HG03135 (cell line): ENCODE measurements at regions not wholly inside any gene's neighbourhood (a gene's known extent, or its start where the extent isn't known, plus 50 kb on each side); places are given as distances from the start of the nearest gene placed in this dataset.

ENCODE experiments used
- ATAC-seq: cut with Tn5 transposase; IDR thresholded peaks from one replicate; pipeline ENCODE4 v1.9.1; 2021; ENCODE audit warnings: mild to moderate bottlenecking, moderate library complexity; ENCODE audit not compliant: unreplicated experiment

DNA sequence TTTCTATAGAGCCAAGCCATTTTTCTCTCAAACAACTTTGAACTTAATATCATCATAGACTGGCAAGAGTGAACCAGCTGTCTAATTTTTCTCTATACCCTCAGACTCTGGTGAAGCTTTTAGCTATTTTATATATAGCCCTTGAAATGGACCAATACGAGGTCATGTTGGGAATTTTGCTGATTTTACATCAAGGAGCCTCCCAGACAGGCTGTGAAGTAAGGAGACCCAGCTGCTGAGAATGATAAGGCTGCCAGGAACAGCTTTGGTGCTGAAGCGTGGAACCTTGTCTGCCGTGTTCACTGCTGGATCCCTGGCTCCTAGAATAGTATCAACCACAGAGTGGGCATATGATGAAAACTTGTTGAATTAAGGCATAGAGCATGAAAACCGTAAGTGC is 326.2 kb upstream of the NAV3 start:
- ATAC-seq, result no peak

DNA sequence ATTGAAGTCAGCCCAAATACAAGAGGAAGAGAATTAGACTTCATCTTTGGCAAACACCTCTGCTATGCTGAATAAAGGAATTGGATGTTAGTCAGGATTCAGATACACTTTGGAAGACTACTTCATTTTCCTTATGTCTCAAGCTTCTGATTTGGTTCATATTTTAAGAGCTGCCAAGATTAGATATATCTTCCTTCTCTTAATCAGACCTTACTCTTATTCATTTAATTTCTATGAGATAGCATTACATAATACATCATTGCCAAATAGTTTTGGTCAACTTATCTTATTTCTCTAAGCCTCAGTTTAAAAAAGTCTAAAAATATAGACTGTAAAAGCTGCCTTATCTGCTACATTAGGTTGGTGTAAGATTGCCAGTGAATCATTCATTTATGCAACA is 330.6 kb upstream of the NAV3 start:
- no peak for ATAC-seq

DNA sequence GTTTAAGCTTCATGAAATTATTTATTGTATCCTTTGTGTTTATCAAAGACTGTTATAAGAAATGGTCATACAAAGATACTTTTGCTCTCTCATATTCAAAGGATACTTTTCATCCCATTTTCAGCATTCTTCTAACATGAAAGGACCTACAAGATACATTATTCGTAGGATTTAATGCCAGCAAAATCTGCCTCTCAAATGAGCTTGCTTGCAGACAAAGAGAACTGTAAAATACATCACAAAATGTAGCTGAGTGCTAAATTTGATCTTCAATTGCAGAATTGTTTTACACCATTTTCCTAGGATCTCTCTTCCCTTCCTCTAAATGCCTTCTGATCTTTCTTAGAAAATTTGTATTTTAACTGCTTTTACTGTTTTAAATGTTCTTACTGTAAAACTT is 333.0 kb upstream of the NAV3 start:
- no peak for ATAC-seq

DNA sequence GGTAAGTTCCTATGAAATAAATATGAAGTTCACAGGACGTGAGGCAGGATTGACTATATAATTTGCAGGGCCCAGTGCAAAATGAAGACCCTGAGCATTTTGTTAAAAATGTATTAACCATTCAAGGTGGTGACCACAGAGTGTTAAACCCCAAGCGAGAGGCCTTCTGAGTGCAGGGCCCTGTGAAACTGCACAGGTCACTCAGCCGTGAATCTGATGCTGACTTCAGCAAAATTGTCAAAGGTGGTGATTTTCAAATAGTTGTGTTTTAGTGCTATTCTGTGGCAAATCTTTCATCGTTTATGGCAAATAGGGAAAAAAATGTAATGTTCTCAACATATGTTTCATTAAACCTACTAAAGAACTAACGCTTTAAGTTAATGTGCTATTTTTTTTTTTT is 334.0 kb upstream of the NAV3 start:
- no peak for ATAC-seq

DNA sequence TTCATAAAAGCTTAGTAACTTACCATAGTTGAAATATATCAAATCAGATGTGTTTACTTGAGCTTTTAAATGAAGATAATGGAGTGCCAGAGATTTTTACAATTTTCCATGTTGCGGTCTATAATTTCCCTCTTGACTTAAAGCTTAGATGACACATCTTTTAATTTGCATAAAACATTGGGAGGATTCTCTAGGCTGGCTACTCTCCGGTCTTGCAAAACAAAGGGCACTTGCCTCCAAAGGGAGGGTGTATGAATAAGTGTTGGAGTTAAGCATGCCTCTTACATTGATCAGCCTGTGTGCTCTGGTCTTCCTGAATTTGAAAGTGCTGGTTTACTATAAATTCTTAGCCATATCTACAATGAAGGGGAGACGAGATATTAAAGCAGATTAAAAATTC is 336.4 kb upstream of the NAV3 start:
- ATAC-seq, result no peak

DNA sequence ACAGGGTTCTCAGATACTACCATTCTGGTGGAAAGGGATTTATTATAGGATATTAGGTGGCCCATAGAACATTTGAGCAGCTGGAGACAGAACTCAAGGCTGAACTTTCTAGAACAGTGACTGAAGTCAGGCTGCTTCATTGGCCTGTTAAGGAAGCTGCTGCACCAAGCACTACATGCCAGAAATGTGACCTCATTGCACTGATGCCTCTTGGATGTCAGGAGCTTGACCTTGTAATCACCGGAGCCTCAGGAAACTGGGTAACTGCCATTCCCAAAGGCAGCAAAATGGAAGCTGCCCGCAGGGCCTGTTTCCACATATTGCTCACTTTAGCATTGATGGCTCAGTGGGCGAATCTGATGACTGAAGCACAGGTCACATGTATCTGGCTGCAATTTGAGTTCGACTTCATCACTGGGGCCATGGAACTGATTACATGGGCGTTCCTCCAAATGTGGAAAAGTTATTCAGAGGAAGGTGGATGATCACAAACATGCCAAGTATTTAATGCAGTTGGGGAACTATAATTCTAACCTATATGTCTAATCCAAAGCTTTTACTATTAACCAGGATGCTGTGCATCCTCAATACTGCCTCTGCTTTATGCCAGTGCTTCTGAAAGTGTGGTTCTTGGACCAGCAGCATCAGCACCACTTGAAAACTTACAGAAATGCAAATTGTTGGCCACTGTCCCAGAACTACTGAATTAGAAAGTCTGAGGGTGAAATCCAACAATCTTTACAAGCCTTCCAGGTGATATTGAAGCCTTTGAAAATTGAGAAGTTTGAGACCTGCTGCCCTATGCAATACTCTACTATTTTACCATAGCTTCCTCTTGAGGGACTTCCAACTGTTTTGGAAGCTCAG is 337.2 kb upstream of the NAV3 start:
- no peak for ATAC-seq

DNA sequence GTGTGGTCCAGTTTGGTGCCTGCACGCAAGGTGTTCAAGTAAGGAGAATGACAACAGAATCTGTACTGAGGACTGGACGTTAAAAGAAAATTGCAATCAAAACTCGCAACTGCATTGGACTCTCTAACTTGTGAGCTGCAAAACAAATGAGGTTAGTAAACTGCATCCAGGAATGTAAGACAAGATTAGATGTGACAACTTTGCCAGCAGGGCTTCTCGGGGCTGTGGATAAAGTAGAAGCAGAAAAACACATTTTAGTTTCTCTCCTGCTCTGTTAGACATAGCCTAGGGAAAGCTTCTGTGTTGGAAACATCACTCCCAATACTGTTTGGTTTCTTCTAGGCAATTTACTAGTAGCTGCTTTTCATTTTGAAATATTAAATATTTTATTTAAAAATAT is 338.2 kb upstream of the NAV3 start:
- no peak for ATAC-seq

DNA sequence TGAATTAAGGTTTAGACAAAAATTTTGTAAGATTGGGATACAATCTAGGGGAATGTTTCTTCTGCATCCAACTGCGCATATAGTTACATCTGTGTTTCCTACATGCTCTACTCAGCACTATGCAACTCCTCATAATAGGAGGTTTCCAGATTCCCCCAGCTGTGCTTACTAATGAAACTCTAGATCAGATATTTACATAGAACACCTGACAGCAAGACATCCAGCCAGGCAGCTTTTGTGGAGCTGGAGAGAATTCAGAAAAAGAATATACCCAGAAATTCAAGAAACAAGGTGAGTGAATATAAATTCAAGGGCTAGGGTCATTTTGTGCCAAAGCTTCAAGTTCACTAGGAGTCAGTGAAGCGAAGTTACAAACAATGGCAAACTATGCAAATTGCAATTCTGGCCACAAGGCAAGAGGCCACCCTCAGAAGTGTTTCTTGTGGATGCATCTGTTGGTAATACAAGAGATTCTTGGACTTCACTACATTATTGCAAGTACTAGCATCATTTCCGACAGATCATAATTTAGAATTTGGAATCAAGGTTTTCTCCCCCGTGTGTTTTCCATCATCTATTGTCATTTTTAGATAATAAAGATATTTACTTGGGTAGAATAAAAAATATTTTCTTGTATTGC is 341.2 kb upstream of the NAV3 start:
- no peak for ATAC-seq

DNA sequence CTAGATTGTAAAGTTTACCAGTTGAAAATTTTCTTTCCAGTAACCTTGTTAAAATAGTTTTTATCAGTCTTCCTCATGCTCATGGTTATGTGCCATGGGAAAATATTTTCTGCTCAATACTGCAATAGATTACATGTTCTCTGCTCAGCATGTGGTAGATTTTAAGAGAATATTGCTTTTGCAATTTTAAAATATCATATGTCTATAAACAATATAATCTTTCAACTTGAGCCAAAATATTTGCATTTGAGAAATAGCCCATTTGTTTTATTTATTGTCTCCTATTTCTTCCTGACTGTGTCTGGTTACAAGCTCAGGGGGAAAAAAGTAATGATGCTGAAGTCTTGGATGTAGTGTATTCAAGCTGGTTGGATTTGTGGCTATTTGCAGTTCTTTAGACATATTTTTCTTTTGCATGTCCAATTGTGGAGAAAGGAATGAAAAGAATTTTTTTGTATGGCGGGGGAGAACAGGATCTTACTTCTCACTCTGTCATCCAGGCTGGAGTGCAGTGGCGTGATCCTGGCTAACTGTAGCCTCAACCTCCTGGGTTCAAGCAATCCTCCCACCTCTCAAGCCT is 342.6 kb upstream of the NAV3 start:
- ATAC-seq, result no peak

DNA sequence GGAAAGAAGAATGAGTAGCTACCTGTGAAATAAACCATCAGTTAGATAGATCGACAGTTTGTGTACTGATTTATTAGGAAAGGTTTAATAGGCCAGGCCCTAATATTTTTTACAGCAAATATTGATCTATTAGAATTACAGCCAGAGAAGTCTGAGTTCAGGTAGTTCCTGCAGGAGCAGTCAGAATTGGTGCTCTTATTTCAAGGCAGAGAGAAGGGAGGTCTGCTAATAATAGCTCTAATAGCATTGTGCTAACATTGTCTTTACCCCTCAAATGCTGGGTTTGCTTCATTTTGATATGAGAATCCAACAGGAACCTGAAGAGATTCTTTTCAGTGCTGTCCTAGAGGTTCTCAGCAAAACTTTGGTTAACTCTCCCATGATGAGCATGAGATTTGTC is 343.8 kb upstream of the NAV3 start:
- ATAC-seq, result no peak

DNA sequence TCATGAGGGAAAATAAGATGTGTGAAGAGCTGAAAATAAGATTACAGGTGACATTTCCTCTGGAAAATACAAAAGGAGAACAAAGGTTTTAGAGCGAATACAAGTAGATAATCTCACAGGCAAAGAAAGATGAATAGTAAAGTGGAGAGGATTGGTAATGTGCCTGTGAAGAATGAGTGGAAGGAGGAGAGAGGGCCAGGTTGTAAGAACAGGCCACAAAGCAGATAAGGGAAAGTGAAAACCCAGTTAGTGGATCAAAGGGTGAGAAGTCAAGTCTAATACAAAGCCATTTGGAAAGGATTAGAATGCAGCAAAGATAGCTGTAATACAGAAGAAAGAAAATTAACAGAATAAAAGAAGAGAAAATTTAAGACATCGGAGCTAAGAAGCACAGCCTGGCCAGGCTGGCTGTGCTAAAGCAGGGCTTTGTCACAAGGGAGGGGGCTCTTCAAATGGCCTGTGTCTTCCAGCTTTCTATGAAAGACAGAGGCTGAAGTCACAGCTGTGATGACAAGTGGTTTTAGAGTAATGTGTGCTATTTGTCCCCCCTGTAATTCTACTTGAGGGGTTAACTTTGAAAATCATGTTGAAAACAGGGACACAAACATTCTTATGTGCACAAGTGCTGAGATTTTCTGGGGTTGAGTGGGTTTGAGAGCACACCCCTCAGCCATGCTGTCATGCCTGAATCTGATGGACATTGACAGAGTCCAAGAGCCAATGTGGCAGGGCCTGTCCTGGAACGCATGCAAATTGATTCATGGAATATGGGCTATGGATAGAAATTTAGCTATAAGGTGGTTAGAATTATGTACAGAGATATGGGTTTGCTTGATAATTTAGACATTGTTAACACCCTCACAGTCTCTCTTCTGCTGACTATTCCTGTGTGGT is 344.5 kb upstream of the NAV3 start:
- ATAC-seq, result no peak

DNA sequence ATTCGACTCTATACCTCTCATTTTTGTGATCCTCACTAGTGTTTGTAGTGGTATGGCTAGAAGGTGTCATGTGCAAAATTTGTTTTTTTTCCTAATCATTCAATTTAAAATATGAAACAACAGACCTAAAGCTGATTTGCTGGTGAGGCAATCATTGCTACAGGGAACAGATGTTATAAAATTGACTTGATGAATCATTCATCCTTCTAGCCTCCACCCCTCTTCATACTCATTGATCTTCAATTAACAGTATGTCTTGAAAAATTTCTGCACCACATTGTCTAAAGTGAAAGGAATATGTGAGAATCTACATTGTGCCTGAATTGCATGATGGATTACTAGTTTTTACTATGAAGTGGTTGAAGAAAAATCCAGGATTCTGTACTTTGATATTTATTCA is 349.0 kb upstream of the NAV3 start:
- ATAC-seq, result no peak

DNA sequence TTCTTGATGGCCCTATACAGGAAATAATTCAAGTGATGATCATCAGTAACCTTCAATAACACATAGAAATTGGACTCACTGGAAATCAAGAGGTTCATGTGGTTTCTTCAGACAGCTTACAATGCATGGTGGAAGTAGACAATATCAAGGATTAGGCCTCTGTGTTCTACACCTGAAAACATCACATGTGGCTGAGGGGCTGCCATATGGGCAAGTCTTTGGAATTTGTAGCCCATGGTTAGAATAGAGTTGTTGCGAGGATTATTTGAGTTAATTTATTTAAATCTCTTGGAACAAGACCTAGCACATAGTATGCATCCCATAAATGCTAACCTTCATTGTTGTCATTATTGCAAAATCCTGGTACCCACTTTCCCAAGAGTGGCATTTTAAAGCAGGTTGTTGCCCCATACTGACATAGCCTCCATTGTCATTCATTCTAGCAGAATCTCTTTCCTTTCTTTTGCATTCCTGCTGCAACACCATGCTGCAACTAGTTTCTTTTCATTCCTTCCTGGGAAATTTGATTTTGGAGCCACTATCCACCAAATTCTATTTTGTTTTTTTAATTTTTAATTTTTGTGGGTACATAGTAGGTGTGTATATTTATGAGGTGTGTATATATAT is 352.7 kb upstream of the NAV3 start:
- no peak for ATAC-seq

DNA sequence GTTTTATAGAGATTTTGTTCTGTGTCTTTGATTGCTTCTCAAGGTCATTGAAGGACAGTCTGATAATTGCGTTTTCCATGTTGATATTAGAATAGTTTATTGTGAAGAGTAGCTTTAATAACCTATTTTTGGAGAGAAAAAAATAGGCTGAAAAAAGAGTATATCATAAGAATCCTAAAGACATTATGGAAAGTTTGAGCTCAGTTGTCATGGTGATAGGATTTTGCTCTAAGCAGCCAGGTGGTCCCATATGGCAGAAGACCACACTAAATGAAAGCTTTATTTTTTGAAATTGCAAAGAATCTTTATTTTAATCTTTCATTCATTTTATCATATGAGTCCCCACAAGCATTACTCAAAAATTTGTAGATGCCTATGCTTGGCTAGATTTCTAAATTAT is 358.9 kb upstream of the NAV3 start:
- ATAC-seq, result no peak

DNA sequence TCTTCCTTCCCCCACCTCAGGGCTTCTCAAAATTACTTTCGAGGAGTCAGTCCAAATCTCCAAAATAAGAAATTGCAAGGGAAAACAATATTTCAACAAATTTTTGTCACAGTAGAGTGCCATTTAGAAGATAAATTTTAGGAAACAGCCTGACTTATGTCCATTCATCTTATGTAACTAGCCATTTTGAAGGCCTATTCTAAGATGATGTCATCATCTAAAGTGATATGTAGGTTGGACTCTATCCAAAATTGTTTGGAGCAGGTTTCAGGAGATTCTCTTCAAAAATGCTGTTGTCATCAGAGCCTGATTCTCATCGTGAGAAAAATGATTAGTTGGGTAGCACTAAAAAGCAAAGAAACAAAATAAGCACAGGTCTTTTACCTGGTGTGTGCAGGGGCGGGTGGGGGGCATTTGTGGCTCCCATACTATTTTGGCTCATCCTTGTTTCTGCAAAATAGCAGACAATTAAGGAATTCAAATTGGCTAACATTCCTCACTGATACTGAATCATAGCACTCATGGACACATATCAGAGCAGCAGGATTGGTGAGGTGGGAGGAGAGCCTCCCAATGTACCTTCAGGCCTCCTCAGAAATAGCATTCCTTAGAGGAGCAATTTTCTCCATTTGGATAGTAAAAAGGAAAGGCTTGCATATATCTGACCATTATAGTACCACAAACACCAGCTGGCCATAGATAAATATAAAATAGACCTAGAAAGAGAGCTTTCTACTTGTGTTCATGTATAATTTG is 360.9 kb upstream of the NAV3 start:
- no peak for ATAC-seq

DNA sequence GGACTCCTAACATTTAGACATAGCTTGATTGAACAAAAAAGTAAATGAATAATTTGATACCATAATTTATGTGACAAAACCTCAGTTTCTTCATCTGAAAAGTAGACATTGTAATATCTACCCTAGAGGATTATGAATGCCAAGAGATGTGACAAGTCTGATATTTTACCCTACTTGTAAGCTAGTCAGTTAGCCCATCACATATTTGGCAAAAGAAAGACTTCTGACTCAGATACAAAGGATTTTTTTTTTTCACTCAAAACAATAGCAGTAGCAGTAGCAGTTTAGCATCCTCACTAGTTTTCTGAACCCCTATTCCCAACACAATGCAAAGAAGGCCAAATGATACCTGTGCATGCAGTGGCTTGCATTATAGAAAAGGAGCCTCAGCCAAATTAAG is 377.3 kb upstream of the E2F7 start:
- no peak for ATAC-seq

DNA sequence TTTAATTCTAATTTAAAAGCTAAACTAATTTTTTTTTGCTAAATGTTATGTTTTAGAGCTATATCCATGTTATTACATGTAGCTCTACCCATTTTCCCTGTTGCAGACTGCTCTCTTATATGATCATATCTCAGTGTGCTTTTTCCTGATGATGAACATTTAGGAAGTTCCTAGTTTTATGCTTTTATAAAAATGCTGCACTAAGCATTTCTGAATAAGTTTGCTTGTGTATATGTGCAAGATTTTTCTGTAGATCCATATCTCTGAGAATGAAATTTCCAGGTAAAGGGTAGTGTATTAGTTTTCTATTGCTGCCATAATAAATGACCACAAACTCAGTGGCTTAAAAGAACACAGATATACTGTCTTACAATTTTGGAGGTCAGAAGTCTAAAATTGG is 374.4 kb upstream of the E2F7 start:
- ATAC-seq, result no peak

DNA sequence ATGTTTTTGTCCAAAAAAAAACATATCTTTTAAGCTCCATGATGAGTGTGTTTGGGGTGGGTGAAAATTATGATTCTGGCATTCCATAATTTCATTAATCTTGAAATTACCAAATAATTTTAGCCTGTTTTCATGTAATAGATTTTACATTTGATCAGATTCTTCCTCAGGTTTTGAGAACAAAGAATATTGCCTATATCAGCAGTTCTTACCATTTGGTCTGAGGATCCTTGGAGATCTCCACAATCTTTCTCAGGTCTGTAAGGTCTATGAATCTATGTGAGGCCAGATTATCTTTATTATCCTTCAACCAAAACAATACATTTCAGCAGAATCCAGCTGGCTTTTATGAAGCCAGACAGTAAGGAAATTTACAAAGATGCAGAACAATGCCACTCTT is 373.3 kb upstream of the E2F7 start:
- no peak for ATAC-seq

DNA sequence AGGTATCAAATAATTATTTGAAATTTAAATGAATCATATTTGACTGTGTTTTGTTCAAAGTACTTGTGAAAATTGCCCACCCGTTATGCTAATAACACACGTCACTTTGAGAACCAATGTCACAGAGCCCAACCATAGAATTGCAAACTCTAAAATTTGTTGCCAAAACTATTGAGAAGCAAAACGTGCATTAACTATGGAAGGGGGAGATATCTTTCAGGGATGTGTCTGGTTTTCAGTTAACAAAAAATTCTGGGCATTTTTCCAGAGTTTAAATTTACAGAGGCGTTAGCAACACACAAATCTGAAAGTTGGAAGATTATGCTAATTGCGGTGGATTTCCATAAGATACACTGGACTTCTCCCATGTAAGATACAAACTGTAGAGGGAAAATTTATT is 371.8 kb upstream of the E2F7 start:
- no peak for ATAC-seq

DNA sequence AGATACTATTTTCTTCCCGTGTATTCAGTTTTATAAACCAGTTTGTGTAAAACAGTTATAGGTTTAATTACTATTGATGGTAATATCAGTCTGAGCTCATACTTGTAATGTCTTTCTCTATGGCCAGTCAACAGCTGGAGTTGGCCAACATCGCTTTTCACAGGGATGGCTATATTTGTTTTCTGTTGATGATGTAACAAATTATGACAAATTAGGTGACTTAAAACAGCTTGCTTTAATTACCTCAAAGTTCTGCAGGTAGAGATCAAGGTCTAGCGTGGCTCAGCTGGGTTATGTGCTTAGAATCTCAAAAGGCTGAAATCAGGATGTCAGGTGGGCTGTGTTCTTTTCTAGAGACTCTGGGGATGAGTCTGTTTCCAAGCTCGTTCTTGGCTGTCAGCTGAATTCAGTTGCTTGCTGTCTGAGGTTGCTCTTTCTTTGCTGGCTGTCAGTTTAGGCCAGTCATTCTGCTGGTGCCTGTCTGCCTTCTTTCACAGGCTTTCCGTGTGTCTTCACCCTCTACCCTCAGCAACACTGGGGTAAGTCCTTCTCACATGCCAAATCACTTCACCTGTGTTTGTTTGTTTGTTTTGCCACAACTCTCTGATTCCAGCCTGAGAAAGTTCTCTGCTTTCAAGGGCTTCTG is 370.2 kb upstream of the E2F7 start:
- no peak for ATAC-seq
